A172 (cell line): ENCODE measurements at regions not wholly inside any gene's neighbourhood (a gene's known extent, or its start where the extent isn't known, plus 50 kb on each side); places are given as distances from the start of the nearest gene placed in this dataset.
A peak's percentile ranks its signal among the peaks of the same experiment; 100 is the strongest.

ENCODE experiments used
- DNase-seq: peaks from one replicate; pipeline ENCODE4 v3.0.0-alpha.2; 2015; ENCODE audit warnings: low spot score

GRCh38 chr12:115260762-115261675, 577.0 kb upstream of the TBX3 start:
- DNase-seq, result no peak

- DNase-seq, result no peak
Observed at GRCh38 chr12:115259968-115260747, 576.2 kb upstream of the TBX3 start.

DNA sequence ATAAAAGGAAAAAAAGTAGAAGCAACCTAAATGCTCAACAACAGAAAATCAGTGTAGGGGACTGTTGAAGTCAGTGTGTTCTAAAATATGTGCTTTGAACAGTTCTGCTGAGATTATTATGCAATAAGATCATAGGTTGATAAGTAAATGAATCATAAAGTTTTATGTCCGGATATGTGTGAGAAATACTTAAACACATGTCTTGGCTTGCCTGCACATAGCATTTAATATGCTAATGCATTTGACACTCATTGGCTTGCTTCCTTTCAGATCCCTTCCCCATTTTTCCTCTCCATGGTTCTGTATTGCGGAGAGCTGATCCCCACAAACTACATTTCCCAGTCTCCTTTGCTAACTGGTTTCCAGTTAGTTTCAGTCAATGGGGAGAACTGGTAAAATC, 573.8 kb upstream of the TBX3 start:
- DNase-seq, result peak; percentile 16

- no peak for DNase-seq
Observed at GRCh38 chr12:115255962-115256361, 572.0 kb upstream of the TBX3 start.

DNA sequence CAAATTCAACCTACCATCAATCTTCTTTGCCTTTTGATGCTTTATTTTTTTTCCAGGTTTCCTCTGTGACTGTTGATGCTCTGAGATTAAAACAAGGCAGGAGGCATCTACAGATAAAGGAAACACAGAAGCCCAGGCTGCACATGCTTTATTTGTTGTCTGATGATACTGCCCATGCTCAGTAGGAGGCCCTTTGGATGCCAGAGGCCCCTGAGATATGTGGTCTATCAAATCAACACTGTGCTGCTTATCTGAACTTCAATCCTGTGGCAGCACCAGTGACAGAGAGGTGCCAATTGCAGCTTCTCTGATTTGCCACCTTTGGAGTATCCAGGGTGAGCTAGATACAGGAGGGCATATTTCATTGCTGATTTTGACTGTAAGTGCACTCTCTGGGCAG, 571.3 kb upstream of the TBX3 start:
- DNase-seq, result no peak

- DNase-seq, result no peak
Observed at GRCh38 chr12:115253049-115253448, 569.1 kb upstream of the TBX3 start.

- peak; percentile 54 for DNase-seq
Observed at GRCh38 chr12:115251727-115252126, 567.8 kb upstream of the TBX3 start.

DNA sequence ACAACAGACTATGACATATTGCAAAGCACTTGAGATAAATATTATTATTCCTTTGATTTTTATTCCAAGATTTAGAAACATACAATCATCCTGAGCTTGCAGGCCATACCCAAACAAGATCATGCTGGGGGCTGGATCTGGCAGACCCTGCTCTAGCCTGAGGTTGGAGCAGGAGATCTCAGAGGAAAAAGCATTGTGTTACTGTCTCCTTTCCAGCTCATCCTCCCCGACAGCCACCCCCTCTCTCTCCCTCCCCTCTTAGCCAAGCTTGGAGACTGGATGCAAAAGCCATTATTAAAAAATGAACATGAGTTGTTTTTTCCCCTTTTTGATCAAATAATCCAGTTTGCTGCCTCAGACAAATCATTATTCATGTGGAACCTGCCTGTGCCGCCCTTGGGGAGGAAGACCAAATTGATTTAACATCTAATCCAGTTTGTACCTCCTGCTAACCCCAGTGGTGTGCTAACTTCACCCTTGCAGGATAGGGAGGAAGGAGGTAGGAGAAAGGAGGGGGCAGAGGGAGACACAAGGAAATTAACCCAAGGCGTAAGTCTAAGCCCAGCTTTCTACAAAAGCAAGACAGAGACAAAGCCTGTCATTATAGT, 565.8 kb upstream of the TBX3 start:
- DNase-seq, result no peak

- DNase-seq, result no peak
Observed at GRCh38 chr12:115245020-115245419, 561.0 kb upstream of the TBX3 start.

DNA sequence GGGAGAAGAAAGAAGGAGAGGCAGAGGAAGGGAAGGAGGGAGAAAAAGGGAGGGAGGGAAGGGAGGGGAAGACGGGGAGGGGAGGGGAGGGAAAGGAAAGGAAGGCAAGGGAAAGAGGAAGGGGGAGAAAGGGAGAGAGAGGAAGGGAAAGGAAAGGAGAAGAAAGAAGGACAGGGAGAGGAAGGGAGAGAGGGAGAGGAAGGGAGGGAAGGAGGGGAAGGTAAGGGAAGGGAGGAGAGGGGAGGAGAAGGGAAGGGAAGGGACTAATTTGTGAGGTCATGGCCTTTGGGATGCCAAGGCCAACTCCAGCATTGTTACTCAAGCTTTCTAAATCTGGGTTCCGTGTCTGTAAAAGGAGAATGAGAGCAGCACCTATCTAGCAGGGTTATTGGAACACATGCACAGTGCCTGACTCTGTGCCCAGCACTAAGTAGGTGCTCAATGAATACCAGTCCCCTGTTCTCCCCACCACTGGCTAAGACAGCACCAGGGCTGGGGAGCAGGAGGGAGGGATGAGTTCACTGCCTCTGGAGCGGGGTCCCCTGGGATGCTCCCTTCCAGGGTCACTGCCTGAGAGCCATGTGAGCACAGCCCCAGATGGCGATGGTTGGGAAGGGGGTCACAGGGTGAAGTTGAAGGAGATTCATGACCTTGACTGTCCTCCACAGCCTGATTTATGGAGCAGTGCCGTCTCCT, 560.1 kb upstream of the TBX3 start:
- DNase-seq, result no peak

GRCh38 chr12:115240251-115240650, 556.3 kb upstream of the TBX3 start:
- no peak for DNase-seq

DNA sequence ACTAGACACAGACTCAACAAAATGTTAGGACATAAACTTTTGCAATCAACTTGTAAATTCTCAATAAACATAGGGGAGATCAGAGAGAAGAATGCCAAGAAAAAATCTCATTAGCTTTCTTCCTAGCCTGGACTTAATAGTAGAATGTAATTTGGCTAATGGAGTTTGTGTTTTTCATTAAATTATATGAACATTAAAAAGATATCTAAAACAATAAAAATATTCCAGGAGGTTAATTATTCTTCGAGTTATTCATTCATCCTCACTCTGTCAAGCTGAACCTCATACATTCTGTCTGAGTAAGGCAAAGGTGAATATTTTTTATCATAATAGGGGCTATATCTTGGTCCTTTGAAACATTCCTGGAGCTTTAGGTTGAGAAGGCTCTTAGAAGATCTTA, 551.9 kb upstream of the TBX3 start:
- DNase-seq, result no peak

- DNase-seq, result no peak
Observed at GRCh38 chr12:115233891-115234543, 550.0 kb upstream of the TBX3 start.

DNA sequence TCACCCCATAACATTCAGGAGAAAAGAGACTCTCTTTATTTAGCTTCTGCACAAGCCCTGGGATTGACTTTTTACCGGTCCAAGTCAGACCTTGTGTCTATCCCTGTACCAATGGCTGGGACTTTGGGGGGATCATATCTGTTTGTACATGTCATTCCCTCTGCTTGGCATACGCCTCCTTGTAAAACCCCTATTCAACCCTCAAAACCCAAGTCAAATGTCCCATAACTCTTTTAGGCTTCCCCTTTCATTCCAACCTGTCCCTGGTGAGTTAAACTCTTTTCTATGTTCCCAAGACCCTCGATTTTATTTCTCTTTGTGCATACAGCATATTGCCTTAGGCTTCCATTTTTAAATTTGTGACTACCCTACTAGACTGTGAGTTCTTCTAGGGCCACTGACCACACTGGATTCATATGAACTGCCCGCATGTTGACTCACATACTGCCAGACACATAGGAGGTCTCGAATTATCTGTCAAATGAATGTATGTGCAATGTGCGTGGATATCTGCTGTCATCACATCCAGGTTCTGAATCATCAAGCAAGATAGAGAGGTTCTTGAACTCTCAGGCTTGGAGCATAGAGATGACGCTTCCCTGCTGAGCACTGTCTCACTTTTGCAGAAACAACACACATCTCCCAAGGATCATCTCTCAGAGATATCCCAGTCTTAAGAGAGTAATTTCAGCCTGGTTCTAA, 548.6 kb upstream of the TBX3 start:
- DNase-seq, result no peak

GRCh38 chr12:115230606-115231005, 546.6 kb upstream of the TBX3 start:
- no peak for DNase-seq

- DNase-seq, result no peak
Observed at GRCh38 chr12:115229517-115229916, 545.5 kb upstream of the TBX3 start.

GRCh38 chr12:115228434-115228833, 544.5 kb upstream of the TBX3 start:
- no peak for DNase-seq

DNA sequence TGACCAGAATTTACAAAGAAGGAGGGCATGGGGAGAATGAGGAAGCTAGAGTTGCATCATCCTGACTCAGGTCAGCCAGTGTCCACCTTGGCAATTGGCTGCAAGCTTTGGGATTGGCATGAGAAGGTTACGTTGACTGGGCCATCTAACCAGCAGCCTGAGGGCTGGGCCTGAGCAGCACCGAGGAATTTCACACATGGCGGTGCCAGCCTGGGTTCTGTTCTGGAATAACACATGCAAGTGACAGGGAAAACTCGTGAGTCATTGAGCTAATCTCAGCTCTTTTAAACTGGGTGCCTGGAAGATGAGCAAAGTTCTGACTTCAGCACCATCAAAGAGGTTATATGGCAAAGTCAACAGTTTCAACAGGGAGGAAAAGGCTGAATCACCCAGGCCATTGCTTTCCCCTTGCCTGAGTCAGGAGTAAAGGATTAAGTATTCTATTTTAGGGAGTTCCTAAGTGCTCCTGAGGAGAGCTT, 543.2 kb upstream of the TBX3 start:
- DNase-seq, result peak; percentile 88

DNA sequence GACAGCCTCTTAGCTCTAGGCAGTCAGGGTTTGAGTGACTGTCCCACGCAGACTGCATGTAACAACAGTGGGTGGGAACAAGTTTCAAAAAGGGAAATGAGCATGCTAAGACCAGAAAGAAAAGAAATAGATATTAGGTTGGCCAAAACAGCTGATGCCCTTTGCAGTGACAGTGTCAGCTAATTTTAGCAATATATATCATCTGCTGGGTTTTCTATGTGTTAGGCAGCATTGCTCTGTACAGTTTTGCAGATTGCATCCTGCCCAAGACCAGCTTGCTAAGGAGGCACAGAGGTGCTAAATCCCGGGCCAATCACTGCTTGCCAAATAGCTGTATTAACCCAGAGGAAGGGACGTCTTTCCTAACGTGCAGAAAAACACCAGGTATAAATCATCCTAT, 541.9 kb upstream of the TBX3 start:
- no peak for DNase-seq

- DNase-seq, result no peak
Observed at GRCh38 chr12:115223991-115224390, 540.0 kb upstream of the TBX3 start.

GRCh38 chr12:115223322-115223721, 539.3 kb upstream of the TBX3 start:
- peak; percentile 80 for DNase-seq
